Right cardiac atrium (tissue), 5 donors: ENCODE measurements at regions not wholly inside any gene's neighbourhood (a gene's known extent, or its start where the extent isn't known, plus 50 kb on each side); places are given as distances from the start of the nearest gene placed in this dataset.
A peak's percentile ranks its signal among the peaks of the same experiment; 100 is the strongest.

Source experiments
- ATAC-seq, 2 donors: fragments of 200-7000 bp; cut with Tn5 transposase; one replicate each; pipeline versions ENCODE4 v1.8.0 to v1.9.1; 2020; ENCODE audit warnings: moderate library complexity in 2 of 2, mild to moderate bottlenecking in 1 of 2
- DNase-seq, 3 donors: peaks; one replicate each; pipeline ENCODE4 v3.0.0-alpha.2; 2020
- H3K27ac ChIP-seq: one replicate; pipeline ENCODE4 v1.5.1; 2013; ENCODE audit warnings: mild to moderate bottlenecking, low read length, control low read depth, moderate library complexity
- H3K27me3 ChIP-seq: one replicate; pipeline ENCODE4 v1.6.1; 2013; ENCODE audit not compliant: control insufficient read depth, insufficient read depth
- H3K4me1 ChIP-seq: one replicate; pipeline ENCODE4 v1.6.1; 2013; ENCODE audit warnings: low read length; ENCODE audit not compliant: control insufficient read depth, insufficient read depth
- H3K4me3 ChIP-seq: one replicate; pipeline ENCODE4 v1.5.1; 2013; ENCODE audit warnings: low read length, control low read depth
- H3K9me3 ChIP-seq: one replicate; pipeline ENCODE4 v1.6.1; 2013; ENCODE audit warnings: low read length; ENCODE audit not compliant: control insufficient read depth
- WGBS: extraction: QIAGEN DNeasy Blood & Tissue Kit; methylation state at CpG from one replicate; pipeline ENCODE4 v1.1.7; 2013; 5-methylcytosine and 5-hydroxymethylcytosine counted together
- intact Hi-C, 4 donors: fragments of 100-400 bp; cut with DNase I; formaldehyde crosslinking; loops; one replicate each; pipeline versions ENCODE4 v1.11.0 to v1.14.0; 2022 to 2023
- donor health status: healthy with polysubstance abuse.
- donor health status: DM: no; HTN: yes; CAD: no.
- donor health status: DM: no; HTN: no; CAD: no.
- donor health status: DM: no; HTN: yes; CAD: no; lungs with severe emphysema.
- donor health status: DM: yes; HTN: yes; CAD: no.

DNA sequence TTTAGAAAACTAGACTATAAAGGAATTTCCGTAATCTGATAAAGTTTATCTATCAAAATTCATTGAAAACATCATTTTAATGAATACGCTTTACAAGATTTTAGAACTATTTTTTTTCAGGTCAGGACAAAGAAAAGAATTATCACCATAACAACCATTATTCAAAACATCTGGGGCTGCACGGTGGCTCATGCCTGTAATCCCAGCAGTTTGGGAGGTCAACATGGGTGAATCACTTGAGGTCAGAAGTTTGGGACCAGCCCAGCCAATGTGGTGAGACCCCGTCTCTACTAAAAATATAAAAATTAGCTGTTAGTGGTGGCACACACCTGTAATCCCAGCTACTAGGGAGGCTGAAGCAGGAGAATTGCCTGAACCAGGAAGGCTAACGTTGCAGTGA lies 260.4 kb downstream of the WNT5A start:
- intact Hi-C loops: no loop called here
- no peaks in the 10 kb centered on the region for H3K9me3 ChIP-seq
- ATAC-seq: no peak
- H3K27ac ChIP-seq: no peak overlapping the region
- WGBS: 87% methylated on average over 5 of the region's 5 CpGs
- H3K4me1 ChIP-seq: no peaks in the 10 kb centered on the region
- H3K27me3 ChIP-seq: no peaks in the 10 kb centered on the region
- no peak overlapping the region for H3K4me3 ChIP-seq
- no peak for DNase-seq

DNA sequence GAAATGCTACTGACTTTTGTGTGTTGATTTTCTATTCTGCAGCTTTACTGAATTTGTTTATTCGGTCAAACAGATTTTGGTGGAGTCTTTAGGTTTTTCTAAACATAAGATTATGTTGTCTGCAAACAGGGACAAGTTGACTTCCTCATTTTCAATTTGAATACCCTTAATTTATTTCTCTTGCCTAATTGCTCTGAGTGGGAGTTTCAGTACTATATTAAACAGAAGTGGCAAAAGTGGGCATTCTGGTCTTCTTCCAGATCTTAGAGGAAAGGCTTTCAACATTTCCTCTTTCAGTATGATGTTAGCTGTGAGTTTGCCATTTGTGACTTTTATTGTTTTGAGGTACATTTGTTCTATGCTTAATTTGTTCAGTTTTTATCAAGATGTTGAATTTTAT lies 268.5 kb downstream of the WNT5A start:
- Histone ChIP-seq H3K27ac (no peak overlapping the region), H3K4me1 (no peaks in the 10 kb centered on the region), H3K4me3 (no peak overlapping the region), H3K9me3 (no peaks in the 10 kb centered on the region), H3K27me3 (no peaks in the 10 kb centered on the region)
- intact Hi-C loops: no loop called here
- no peak for ATAC-seq
- 0% methylated on average over 1 of the region's 1 CpG for WGBS
- no peak for DNase-seq

DNA sequence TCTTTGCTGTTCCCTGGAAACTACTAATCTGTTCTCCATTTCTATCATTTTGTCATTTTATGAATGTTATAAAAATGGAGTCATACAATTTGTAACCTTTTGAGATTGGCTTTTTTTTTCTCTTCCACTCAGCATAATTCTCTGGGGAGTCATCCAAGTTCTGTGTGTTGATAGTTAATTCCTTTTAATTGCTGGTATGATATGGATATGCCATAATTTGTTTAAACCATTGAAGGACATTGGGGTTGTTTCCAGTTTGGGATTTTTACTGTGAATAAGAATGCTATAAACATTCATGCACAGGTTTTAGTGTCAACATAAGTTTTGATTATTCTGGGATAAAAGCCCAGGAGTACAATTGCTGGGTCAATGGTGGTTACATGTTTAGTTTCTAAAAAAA lies 279.4 kb downstream of the WNT5A start:
- no peak overlapping the region for H3K27ac ChIP-seq
- ATAC-seq (no peak), DNase-seq (no peak)
- intact Hi-C loops: no loop called here
- no peaks in the 10 kb centered on the region for H3K9me3 ChIP-seq
- no peaks in the 10 kb centered on the region for H3K27me3 ChIP-seq
- H3K4me3 ChIP-seq: no peak overlapping the region
- no peaks in the 10 kb centered on the region for H3K4me1 ChIP-seq

DNA sequence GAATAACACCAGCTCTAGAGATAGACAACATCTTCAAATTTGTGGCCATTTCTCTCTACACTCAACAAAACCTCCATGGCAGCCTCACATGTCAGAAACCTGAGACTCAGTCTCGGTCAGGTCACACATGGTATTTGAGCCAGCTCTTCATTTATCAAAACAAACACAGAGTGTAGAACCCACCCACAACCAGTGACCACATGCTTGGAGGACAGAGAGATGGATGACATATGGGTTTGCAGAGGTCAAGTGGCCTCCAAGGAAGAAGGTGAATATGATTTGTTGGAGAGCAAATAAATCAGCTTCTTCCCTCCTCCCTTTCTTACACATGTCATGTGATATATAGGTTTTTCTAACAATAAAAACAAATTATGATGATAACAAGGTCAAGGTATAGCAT lies 278.1 kb upstream of the LRTM1 start:
- ATAC-seq (no peak), DNase-seq (no peak)
- Histone ChIP-seq H3K9me3 (no peaks in the 10 kb centered on the region), H3K27me3 (no peaks in the 10 kb centered on the region), H3K4me3 (no peak overlapping the region), H3K4me1 (no peaks in the 10 kb centered on the region), H3K27ac (no peak overlapping the region)
- WGBS: 74% methylated on average over 1 of the region's 1 CpG
- intact Hi-C loops: no loop called here

DNA sequence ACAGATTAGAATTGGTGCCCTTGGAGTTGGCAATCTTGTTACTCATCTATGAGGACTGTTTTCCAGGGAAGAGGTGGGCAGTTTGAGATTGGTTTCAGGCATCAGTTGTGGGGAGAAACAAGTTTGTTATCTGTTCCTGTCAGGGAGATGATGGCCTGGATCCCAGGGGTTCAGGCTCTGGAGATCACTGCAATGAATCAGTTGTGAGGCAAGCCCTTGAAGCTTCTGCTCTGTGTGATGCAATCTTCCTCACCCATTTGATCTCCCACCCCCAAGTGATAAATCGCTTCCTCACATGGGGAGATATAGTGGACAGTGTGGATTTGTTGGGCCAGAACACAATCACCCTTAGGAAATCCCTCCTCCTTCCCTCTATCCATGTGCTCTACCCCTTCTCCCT lies 276.6 kb upstream of the LRTM1 start:
- WGBS: 83% methylated on average over 1 of the region's 1 CpG
- DNase-seq (no peak), ATAC-seq (no peak)
- Histone ChIP-seq H3K9me3 (no peaks in the 10 kb centered on the region), H3K27me3 (no peaks in the 10 kb centered on the region), H3K4me1 (no peaks in the 10 kb centered on the region), H3K4me3 (no peak overlapping the region), H3K27ac (no peak overlapping the region)
- intact Hi-C loops: no loop called here

DNA sequence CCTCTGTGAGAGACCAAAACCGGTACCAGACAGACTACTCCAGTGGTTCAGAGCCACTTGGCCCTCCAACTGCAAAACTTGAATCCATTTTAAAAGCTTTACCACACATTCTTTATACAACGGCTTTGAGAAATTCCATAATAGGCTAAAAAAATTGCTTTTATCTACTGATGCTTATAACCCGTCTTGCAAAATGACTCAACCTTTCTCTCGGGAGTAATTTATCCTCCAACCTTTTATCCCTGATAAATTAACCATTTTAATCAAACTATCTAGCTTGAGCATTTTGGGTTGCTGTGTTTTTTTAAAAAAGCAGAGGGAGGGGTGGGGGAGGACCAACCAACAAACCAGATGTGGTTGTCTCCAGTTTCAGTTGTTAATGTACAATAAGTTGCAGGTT lies 275.7 kb upstream of the LRTM1 start:
- DNase-seq (no peak), ATAC-seq (no peak)
- no peak overlapping the region for H3K27ac ChIP-seq
- no peaks in the 10 kb centered on the region for H3K27me3 ChIP-seq
- intact Hi-C loops: no loop called here
- no peaks in the 10 kb centered on the region for H3K4me1 ChIP-seq
- no peak overlapping the region for H3K4me3 ChIP-seq
- 70% methylated on average over 4 of the region's 4 CpGs for WGBS
- no peaks in the 10 kb centered on the region for H3K9me3 ChIP-seq

DNA sequence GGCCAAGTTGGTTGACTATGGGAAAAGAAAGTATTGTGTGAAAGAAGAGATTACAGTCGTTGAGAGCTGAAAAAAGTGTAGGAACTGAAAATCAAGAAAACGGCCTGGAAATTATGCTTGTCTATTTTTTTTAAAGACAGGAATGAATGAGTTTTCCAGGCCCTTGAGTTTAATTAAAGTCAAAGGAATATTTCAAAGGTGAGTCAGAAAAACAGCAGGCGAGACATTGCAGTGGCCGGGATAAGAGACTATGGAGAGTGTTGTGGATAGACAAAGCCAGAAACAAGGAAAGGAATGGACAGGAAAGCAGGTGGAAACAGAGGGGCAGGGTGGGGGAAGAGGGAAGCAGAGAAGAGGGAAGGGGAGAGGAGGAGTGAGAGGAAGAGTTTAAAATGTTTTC lies 275.1 kb upstream of the LRTM1 start:
- DNase-seq: no peak
- H3K9me3 ChIP-seq: no peaks in the 10 kb centered on the region
- H3K27ac ChIP-seq: no peak overlapping the region
- intact Hi-C loops: no loop called here
- WGBS: 60% methylated on average over 4 of the region's 4 CpGs
- ATAC-seq: no peak
- no peaks in the 10 kb centered on the region for H3K4me1 ChIP-seq
- H3K27me3 ChIP-seq: no peaks in the 10 kb centered on the region
- H3K4me3 ChIP-seq: no peak overlapping the region

DNA sequence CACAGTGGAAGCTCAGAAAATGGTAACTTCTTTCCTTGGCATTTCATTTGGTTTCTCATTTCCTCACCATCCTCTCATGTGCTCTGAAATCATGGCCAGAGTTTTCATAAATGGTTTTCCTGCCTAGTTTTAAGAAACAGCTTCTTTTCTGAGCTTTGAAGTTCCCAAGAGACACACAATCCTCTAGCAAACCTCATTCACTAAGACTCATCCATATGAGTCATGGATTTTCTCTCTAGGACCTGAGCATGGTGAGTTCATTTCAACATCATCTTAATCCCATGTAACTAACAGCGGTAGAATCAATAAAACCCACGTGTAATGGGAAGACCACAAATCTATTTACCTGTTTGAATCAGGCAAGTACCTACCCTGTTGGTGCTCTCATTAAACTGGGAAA lies 274.5 kb upstream of the LRTM1 start:
- ATAC-seq (no peak), DNase-seq (no peak)
- no peaks in the 10 kb centered on the region for H3K4me1 ChIP-seq
- no peak overlapping the region for H3K27ac ChIP-seq
- H3K4me3 ChIP-seq: no peak overlapping the region
- intact Hi-C loops: no loop called here
- no peaks in the 10 kb centered on the region for H3K9me3 ChIP-seq
- no peaks in the 10 kb centered on the region for H3K27me3 ChIP-seq
- WGBS: 87% methylated on average over 2 of the region's 2 CpGs

DNA sequence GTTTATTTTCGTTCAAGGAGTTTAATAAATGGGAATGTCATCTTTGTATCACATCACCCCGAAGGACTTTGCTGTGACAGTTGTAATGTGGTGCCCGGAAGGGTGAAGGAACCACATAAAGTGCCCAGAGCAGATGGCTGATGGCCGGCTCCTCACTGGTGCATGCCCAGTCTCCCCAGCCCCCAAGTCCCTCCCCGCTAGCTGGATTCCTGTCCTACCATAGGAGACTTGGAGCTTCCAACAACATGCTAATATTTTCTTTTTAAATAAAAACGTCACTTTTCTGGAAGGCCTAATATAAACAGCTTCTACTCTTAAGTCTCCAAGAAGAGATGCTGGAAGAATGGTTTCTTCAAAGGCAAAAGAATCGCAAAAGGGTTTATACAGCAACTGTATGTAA lies 273.9 kb upstream of the LRTM1 start:
- no peaks in the 10 kb centered on the region for H3K9me3 ChIP-seq
- ATAC-seq: no peak
- 82% methylated on average over 7 of the region's 7 CpGs for WGBS
- H3K27me3 ChIP-seq: no peaks in the 10 kb centered on the region
- no peaks in the 10 kb centered on the region for H3K4me1 ChIP-seq
- no peak overlapping the region for H3K4me3 ChIP-seq
- no peak for DNase-seq
- intact Hi-C loops: no loop called here
- no peak overlapping the region for H3K27ac ChIP-seq

DNA sequence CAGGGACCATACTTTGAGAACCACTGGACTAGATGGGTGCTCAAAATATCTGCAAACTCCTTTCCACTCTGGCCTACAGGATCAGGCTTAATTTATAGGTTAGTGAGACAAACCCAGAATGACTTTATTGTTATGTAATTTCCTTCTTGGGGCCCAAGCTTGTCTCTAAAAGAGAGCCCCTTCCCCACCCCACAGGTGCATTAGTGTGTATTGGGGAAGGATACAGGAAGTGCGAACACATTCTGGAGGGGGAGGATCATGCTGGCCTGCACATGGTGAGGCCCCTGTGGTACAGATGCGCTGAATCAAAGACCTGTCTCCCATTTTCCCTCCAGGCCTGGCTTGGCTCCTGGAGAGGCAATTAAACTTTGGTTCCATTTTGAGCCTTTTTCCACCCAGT lies 273.0 kb upstream of the LRTM1 start:
- Histone ChIP-seq H3K9me3 (no peaks in the 10 kb centered on the region), H3K4me1 (no peaks in the 10 kb centered on the region), H3K27me3 (no peaks in the 10 kb centered on the region), H3K27ac (no peak overlapping the region), H3K4me3 (no peak overlapping the region)
- ATAC-seq (no peak), DNase-seq (no peak)
- 73% methylated on average over 2 of the region's 2 CpGs for WGBS
- intact Hi-C loops: no loop called here

DNA sequence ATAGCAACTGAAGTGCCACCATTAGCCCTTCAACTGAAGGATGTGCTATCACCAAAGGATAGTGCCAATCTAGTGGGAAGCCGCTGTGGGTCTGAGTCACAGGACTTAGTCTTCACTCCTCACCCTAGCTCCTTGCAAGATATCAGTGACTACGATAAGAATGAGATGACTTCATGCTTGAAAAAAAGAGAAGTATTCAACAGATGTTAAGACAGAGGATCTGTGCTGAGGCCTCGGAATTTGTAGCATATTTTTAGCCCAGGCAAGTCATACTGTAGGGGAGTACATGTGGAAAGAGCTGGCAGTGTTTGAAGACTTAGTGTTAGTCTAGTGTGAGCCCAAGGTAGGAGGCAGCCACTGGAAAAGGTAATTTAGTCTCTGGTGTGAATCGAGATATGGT lies 270.7 kb upstream of the LRTM1 start:
- WGBS: 34% methylated on average over 4 of the region's 4 CpGs
- Histone ChIP-seq H3K4me1 (no peaks in the 10 kb centered on the region), H3K27me3 (no peaks in the 10 kb centered on the region), H3K9me3 (no peaks in the 10 kb centered on the region), H3K27ac (no peak overlapping the region), H3K4me3 (no peak overlapping the region)
- ATAC-seq (peak in 1 of 2 donors; percentile 48), DNase-seq (no peak)
- intact Hi-C loops: no loop called here

DNA sequence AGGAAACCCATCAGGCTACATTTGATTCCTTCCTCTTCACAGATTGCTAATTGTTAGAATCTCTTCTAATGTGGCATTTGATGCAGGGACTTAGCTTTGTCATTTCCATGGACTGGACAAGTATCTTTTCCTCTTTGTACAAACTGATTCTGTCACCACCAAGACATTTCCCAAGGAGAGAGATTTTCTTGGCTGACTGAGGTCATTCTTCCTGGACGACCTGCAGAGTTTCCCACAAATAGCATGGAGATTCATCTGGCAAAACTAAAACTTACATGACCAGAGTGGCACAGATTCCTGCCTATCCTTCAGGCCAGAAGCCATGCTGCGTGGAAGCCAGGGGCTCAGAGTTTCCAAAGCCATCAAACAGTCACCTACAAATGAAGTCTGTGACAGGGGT lies 269.2 kb upstream of the LRTM1 start:
- ATAC-seq (no peak), DNase-seq (no peak)
- WGBS: 67% methylated on average over 2 of the region's 2 CpGs
- H3K4me1 ChIP-seq: no peaks in the 10 kb centered on the region
- intact Hi-C loops: no loop called here
- H3K4me3 ChIP-seq: no peak overlapping the region
- H3K27me3 ChIP-seq: no peaks in the 10 kb centered on the region
- no peaks in the 10 kb centered on the region for H3K9me3 ChIP-seq
- H3K27ac ChIP-seq: no peak overlapping the region
